ENCODE measurements at regions not wholly inside any gene's neighbourhood (a gene's known extent, or its start where the extent isn't known, plus 50 kb on each side); places are given as distances from the start of the nearest gene placed in this dataset.
"Not testable (repeated sequence)": the region's sequence is repeated elsewhere in the genome, so short reads cannot be mapped to it uniquely, and the experiment has no call there.

- Histone ChIP-seq H3K9ac (ENCODE audit: low read length) (no peak overlapping the region), H4K20me1 (ENCODE audit: insufficient read depth, low read depth, low read length) (no peaks in the 10 kb centered on the region), H3K4me3 (ENCODE audit: low read length) (no peak overlapping the region), H3K79me2 (ENCODE audit: low read length) (no peaks in the 10 kb centered on the region), H3K4me2 (ENCODE audit: low read depth, low read length, poor library complexity, severe bottlenecking) (no peak overlapping the region), H3K4me1 (ENCODE audit: low read length) (no peaks in the 10 kb centered on the region), H3K9me2 (replicated peaks; ENCODE audit: insufficient read depth, low read length) (no peaks in the 10 kb centered on the region), H3K27ac (ENCODE audit: low read length) (no peak overlapping the region), H3K9me3 (ENCODE audit: low read length) (no peaks in the 10 kb centered on the region), H2AFZ (ENCODE audit: low read length) (no peak overlapping the region), H3K27me3 (ENCODE audit: low read length) (no peaks in the 10 kb centered on the region), H3K36me3 (ENCODE audit: insufficient read depth, low read length) (no peaks in the 10 kb centered on the region)
- no peak for DNase-seq
Measured at GRCh38 chr1:241447031-241447644, 72.4 kb downstream of the FH start.

DNA sequence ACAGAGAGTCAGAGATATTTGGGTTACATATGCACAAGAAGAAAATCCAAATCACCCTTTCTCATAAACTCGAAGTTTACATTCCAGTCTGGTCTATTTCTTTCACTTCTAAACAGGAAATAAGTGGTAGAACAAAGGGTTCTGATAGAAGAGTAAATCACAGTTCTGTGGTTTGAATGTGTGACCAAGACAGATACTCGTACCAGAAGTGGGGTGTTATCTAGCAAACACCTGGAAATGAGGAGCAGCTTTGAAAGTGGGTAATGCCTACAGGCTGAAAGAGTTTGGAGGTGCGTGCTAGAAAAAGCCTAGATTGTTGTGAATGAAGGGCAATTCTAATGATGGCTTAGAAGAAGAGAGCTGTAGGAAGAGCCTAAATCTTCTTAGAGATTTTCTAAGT is 74.7 kb downstream of the FH start:
- no peak overlapping the region for H3K4me2 ChIP-seq (ENCODE audit: low read depth, low read length, poor library complexity, severe bottlenecking)
- H4K20me1 ChIP-seq (ENCODE audit: insufficient read depth, low read depth, low read length): no peaks in the 10 kb centered on the region
- H3K9ac ChIP-seq (ENCODE audit: low read length): no peak overlapping the region
- DNase-seq: no peak
- no peak overlapping the region for H3K27ac ChIP-seq (ENCODE audit: low read length)
- H3K27me3 ChIP-seq (ENCODE audit: low read length): no peaks in the 10 kb centered on the region
- no peaks in the 10 kb centered on the region for H3K4me1 ChIP-seq (ENCODE audit: low read length)
- H3K79me2 ChIP-seq (ENCODE audit: low read length): no peaks in the 10 kb centered on the region
- no peaks in the 10 kb centered on the region for H3K9me3 ChIP-seq (ENCODE audit: low read length)
- no peaks in the 10 kb centered on the region for H3K9me2 ChIP-seq (replicated peaks; ENCODE audit: insufficient read depth, low read length)
- no peak overlapping the region for H2AFZ ChIP-seq (ENCODE audit: low read length)
- H3K36me3 ChIP-seq (ENCODE audit: insufficient read depth, low read length): no peaks in the 10 kb centered on the region
- no peak overlapping the region for H3K4me3 ChIP-seq (ENCODE audit: low read length)

GRCh38 chr1:241443561-241443960 is 76.0 kb downstream of the FH start:
- no peak overlapping the region for H3K4me2 ChIP-seq (ENCODE audit: low read depth, low read length, poor library complexity, severe bottlenecking)
- H2AFZ ChIP-seq (ENCODE audit: low read length): no peak overlapping the region
- H3K36me3 ChIP-seq (ENCODE audit: insufficient read depth, low read length): no peaks in the 10 kb centered on the region
- H3K4me1 ChIP-seq (ENCODE audit: low read length): no peaks in the 10 kb centered on the region
- H3K9me2 ChIP-seq (replicated peaks; ENCODE audit: insufficient read depth, low read length): no peaks in the 10 kb centered on the region
- no peaks in the 10 kb centered on the region for H3K79me2 ChIP-seq (ENCODE audit: low read length)
- no peaks in the 10 kb centered on the region for H4K20me1 ChIP-seq (ENCODE audit: insufficient read depth, low read depth, low read length)
- H3K9me3 ChIP-seq (ENCODE audit: low read length): no peaks in the 10 kb centered on the region
- no peak for DNase-seq
- H3K4me3 ChIP-seq (ENCODE audit: low read length): no peak overlapping the region
- H3K9ac ChIP-seq (ENCODE audit: low read length): no peak overlapping the region
- H3K27ac ChIP-seq (ENCODE audit: low read length): no peak overlapping the region
- H3K27me3 ChIP-seq (ENCODE audit: low read length): no peaks in the 10 kb centered on the region

DNA sequence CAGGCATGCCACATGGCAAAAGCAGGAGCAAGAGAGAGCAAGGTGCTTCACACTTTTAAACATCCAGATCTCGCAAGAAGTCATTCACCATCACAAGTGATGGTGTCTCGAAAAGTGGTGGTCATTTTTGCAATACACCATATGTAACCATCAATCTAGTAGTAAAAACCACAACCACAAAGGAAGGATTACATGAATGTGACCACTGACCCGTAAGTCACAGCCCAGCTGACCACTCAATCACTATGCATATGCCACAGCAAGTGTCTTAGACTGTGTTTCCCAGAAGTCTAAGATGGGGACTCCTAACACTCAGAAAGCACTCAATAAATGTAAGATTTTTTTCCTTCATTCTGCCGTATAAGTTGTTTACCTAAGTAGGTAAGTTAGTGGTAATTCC is 76.9 kb downstream of the FH start:
- DNase-seq: no peak
- H2AFZ ChIP-seq (ENCODE audit: low read length): no peak overlapping the region
- no peaks in the 10 kb centered on the region for H3K79me2 ChIP-seq (ENCODE audit: low read length)
- H3K4me3 ChIP-seq (ENCODE audit: low read length): no peak overlapping the region
- H3K27me3 ChIP-seq (ENCODE audit: low read length): no peaks in the 10 kb centered on the region
- H3K9ac ChIP-seq (ENCODE audit: low read length): no peak overlapping the region
- H4K20me1 ChIP-seq (ENCODE audit: insufficient read depth, low read depth, low read length): no peaks in the 10 kb centered on the region
- H3K4me1 ChIP-seq (ENCODE audit: low read length): no peaks in the 10 kb centered on the region
- no peaks in the 10 kb centered on the region for H3K9me3 ChIP-seq (ENCODE audit: low read length)
- no peak overlapping the region for H3K4me2 ChIP-seq (ENCODE audit: low read depth, low read length, poor library complexity, severe bottlenecking)
- H3K36me3 ChIP-seq (ENCODE audit: insufficient read depth, low read length): no peaks in the 10 kb centered on the region
- H3K27ac ChIP-seq (ENCODE audit: low read length): no peak overlapping the region
- no peaks in the 10 kb centered on the region for H3K9me2 ChIP-seq (replicated peaks; ENCODE audit: insufficient read depth, low read length)

- Histone ChIP-seq H3K4me3 (ENCODE audit: low read length) (no peak overlapping the region), H3K79me2 (ENCODE audit: low read length) (no peaks in the 10 kb centered on the region), H2AFZ (ENCODE audit: low read length) (no peak overlapping the region), H3K4me2 (ENCODE audit: low read depth, low read length, poor library complexity, severe bottlenecking) (no peak overlapping the region), H4K20me1 (ENCODE audit: insufficient read depth, low read depth, low read length) (no peaks in the 10 kb centered on the region), H3K27ac (ENCODE audit: low read length) (no peak overlapping the region), H3K9me3 (ENCODE audit: low read length) (no peaks in the 10 kb centered on the region), H3K9ac (ENCODE audit: low read length) (no peak overlapping the region), H3K36me3 (ENCODE audit: insufficient read depth, low read length) (no peaks in the 10 kb centered on the region), H3K27me3 (ENCODE audit: low read length) (no peaks in the 10 kb centered on the region), H3K4me1 (ENCODE audit: low read length) (no peaks in the 10 kb centered on the region), H3K9me2 (replicated peaks; ENCODE audit: insufficient read depth, low read length) (no peaks in the 10 kb centered on the region)
- DNase-seq: no peak
Measured at GRCh38 chr1:241440904-241441303, 78.7 kb downstream of the FH start.

DNA sequence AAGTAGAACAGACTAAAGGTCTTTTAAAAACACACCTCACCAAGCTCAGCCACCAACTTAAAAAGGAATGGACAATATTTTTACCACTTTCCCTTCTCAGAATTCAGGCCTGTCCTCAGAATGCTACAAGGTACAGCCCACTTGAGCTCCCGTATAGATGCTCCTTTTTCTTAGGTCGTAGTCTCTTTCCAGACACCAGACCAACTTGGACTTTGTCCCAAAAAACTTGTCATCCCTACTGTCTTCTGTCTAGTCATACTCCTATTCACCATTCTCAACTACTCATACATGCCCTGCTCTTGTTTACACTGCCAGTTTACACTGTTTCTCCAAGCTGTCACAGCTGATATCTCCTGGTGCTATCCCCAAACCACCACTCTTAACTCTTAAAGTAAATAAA is 80.9 kb downstream of the FH start:
- H3K4me2 ChIP-seq (ENCODE audit: low read depth, low read length, poor library complexity, severe bottlenecking); H2AFZ ChIP-seq (ENCODE audit: low read length); H3K36me3 ChIP-seq (ENCODE audit: insufficient read depth, low read length): not testable (repeated sequence)

DNA sequence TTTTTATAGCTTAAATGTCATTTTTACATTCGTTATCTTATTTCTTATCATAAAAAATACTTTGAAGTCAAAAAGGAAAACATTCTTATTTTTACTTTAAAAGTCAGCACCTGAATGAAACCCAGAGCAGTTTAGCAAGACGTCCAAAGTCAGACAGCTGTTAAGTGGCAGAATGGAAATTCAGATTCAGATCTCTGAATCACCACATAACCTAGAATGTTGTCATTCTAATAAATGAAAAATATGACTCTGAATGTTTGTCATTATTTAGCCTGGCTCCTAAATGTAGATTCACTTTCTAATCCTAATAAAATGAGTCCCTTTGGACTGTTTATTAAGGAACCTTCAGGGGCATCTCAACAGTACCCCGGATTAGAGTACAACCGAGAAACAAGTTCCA is 75.2 kb upstream of the RGS7 start:
- DNase-seq: no peak
- no peak overlapping the region for H3K4me2 ChIP-seq (ENCODE audit: low read depth, low read length, poor library complexity, severe bottlenecking)
- H3K36me3 ChIP-seq (ENCODE audit: insufficient read depth, low read length): no peaks in the 10 kb centered on the region
- no peak overlapping the region for H3K9ac ChIP-seq (ENCODE audit: low read length)
- no peaks in the 10 kb centered on the region for H3K9me2 ChIP-seq (replicated peaks; ENCODE audit: insufficient read depth, low read length)
- H4K20me1 ChIP-seq (ENCODE audit: insufficient read depth, low read depth, low read length): no peaks in the 10 kb centered on the region
- no peak overlapping the region for H2AFZ ChIP-seq (ENCODE audit: low read length)
- H3K27me3 ChIP-seq (ENCODE audit: low read length): no peaks in the 10 kb centered on the region
- no peak overlapping the region for H3K4me3 ChIP-seq (ENCODE audit: low read length)
- no peak overlapping the region for H3K27ac ChIP-seq (ENCODE audit: low read length)
- no peaks in the 10 kb centered on the region for H3K4me1 ChIP-seq (ENCODE audit: low read length)
- no peaks in the 10 kb centered on the region for H3K9me3 ChIP-seq (ENCODE audit: low read length)
- H3K79me2 ChIP-seq (ENCODE audit: low read length): no peaks in the 10 kb centered on the region

More for the DNA sequence above, 80.9 kb downstream of the FH start:
- not testable (repeated sequence) for H3K9me3 ChIP-seq (ENCODE audit: low read length); H3K9ac ChIP-seq (ENCODE audit: low read length); H3K27me3 ChIP-seq (ENCODE audit: low read length); H3K79me2 ChIP-seq (ENCODE audit: low read length); H4K20me1 ChIP-seq (ENCODE audit: insufficient read depth, low read depth, low read length); H3K4me1 ChIP-seq (ENCODE audit: low read length); H3K9me2 ChIP-seq (replicated peaks; ENCODE audit: insufficient read depth, low read length); DNase-seq; H3K4me3 ChIP-seq (ENCODE audit: low read length); H3K27ac ChIP-seq (ENCODE audit: low read length)

- not testable (repeated sequence) for H3K27ac ChIP-seq (ENCODE audit: low read length); H3K9me3 ChIP-seq (ENCODE audit: low read length); H2AFZ ChIP-seq (ENCODE audit: low read length); H3K9me2 ChIP-seq (replicated peaks; ENCODE audit: insufficient read depth, low read length); H3K9ac ChIP-seq (ENCODE audit: low read length); H3K4me3 ChIP-seq (ENCODE audit: low read length); H3K36me3 ChIP-seq (ENCODE audit: insufficient read depth, low read length); H3K27me3 ChIP-seq (ENCODE audit: low read length); H3K79me2 ChIP-seq (ENCODE audit: low read length); DNase-seq; H3K4me2 ChIP-seq (ENCODE audit: low read depth, low read length, poor library complexity, severe bottlenecking); H4K20me1 ChIP-seq (ENCODE audit: insufficient read depth, low read depth, low read length)
- H3K4me1 ChIP-seq (ENCODE audit: low read length): peaks cover 10% of the 10 kb centered on the region; the same call in 1 of the 2 replicates
Measured at GRCh38 chr1:241425091-241425490, 68.1 kb upstream of the RGS7 start.

All from Karpas-422 (cell line).